T-cell (primary cell): ENCODE measurements at regions not wholly inside any gene's neighbourhood (a gene's known extent, or its start where the extent isn't known, plus 50 kb on each side); places are given as distances from the start of the nearest gene placed in this dataset.

Experiments used
- ATAC-seq, 4 experiments: fragments of 200-7000 bp in 3 of 4; fragments of 150-1000 bp in 1 of 4; cut with Tn5 transposase; replicated peaks in 1 of 4; 1 replicate in 3 of 4; 2 replicates in 1 of 4; pipeline ENCODE4 v1.10.0; 2021; ENCODE audit warnings: moderate library complexity in 3 of 4, mild to moderate bottlenecking in 2 of 4, moderate number of reproducible peaks in 1 of 4
- CTCF ChIA-PET, 2 donors: fragments of 300-600 bp; sonication (Branson Sonifier 250); formaldehyde crosslinking; loops; one replicate each; lab custom pipeline; 2022; ENCODE audit warnings: antibody characterized with exemption in 2 of 2; lab: Charles Lee
- POLR2A ChIA-PET, 2 donors: fragments of 300-600 bp; sonication (Branson Sonifier 250); formaldehyde crosslinking; loops; one replicate each; lab custom pipeline; 2022; ENCODE audit warnings: antibody characterized with exemption in 2 of 2; lab: Charles Lee
- DNase-seq, 35 experiments: peaks; one replicate each; pipeline versions ENCODE4 v3.0.0 to v3.0.0-alpha.2; 2013 to 2023
- H3K27ac ChIP-seq: one replicate; pipeline ENCODE4 v1.5.1; 2013; ENCODE audit warnings: low read length
- H3K27me3 ChIP-seq, 2 experiments: replicated peaks in 1 of 2; 1 replicate in 1 of 2; 2 replicates in 1 of 2; pipeline versions ENCODE4 v1.6.1 to v1.7.0; 2013; ENCODE audit warnings: low read length in 1 of 2, mixed read lengths in 1 of 2; ENCODE audit not compliant: control insufficient read depth in 2 of 2, insufficient read depth in 2 of 2; ENCODE audit errors: extremely low read depth in 1 of 2
- H3K36me3 ChIP-seq, 2 donors: 1 replicate in 1 of 2; 2 replicates in 1 of 2; pipeline versions ENCODE4 v1.6.1 to v1.7.0; 2013; ENCODE audit warnings: low read length in 1 of 2; ENCODE audit not compliant: control insufficient read depth in 2 of 2, insufficient read depth in 1 of 2; ENCODE audit errors: extremely low read depth in 1 of 2
- H3K4me1 ChIP-seq, 2 experiments: 1 replicate in 1 of 2; 2 replicates in 1 of 2; pipeline versions ENCODE4 v1.6.1 to v1.7.0; 2013; ENCODE audit warnings: low read length in 2 of 2, mixed read lengths in 1 of 2; ENCODE audit not compliant: insufficient read depth in 2 of 2, control insufficient read depth in 1 of 2; ENCODE audit errors: extremely low read depth in 1 of 2
- H3K4me3 ChIP-seq, 2 donors: 1 replicate in 1 of 2; 2 replicates in 1 of 2; pipeline versions ENCODE4 v1.5.1 to v1.7.0; 2013; ENCODE audit warnings: mild to moderate bottlenecking in 2 of 2, low read length in 1 of 2, moderate library complexity in 1 of 2; ENCODE audit not compliant: control insufficient read depth in 1 of 2; ENCODE audit errors: extremely low read depth in 1 of 2
- H3K9me3 ChIP-seq: 2 replicates; pipeline ENCODE4 v1.7.0; 2013
- H3K27ac Mint-ChIP-seq, 2 donors: one replicate each; pipeline ENCODE4 v1.8.0; 2020 to 2021; ENCODE audit warnings: mild to moderate bottlenecking in 2 of 2, mixed read lengths in 2 of 2
- H3K27me3 Mint-ChIP-seq, 2 donors: one replicate each; pipeline ENCODE4 v1.8.0; 2021 to 2022; ENCODE audit warnings: mixed read lengths in 2 of 2
- H3K36me3 Mint-ChIP-seq: one replicate; pipeline ENCODE4 v1.8.0; 2021; ENCODE audit warnings: mixed read lengths
- H3K4me1 Mint-ChIP-seq, 3 donors: one replicate each; pipeline ENCODE4 v1.8.0; 2020 to 2022; ENCODE audit warnings: mixed read lengths in 3 of 3, mild to moderate bottlenecking in 1 of 3
- H3K4me3 Mint-ChIP-seq, 3 donors: one replicate each; pipeline ENCODE4 v1.8.0; 2020 to 2022; ENCODE audit warnings: mild to moderate bottlenecking in 3 of 3, mixed read lengths in 3 of 3, moderate library complexity in 3 of 3
- H3K9me3 Mint-ChIP-seq, 3 donors: one replicate each; pipeline ENCODE4 v1.8.0; 2020 to 2022; ENCODE audit warnings: mixed read lengths in 3 of 3
- WGBS: methylation state at CpG from one replicate; pipeline ENCODE4 v1.1.5; 2013; ENCODE audit warnings: missing lambda C conversion rate; ENCODE audit not compliant: insufficient coverage; 5-methylcytosine and 5-hydroxymethylcytosine counted together

GRCh38 chr6:106772270-106773142 is 143.1 kb downstream of the QRSL1 start:
- H3K9me3 Mint-ChIP-seq: peaks cover 5 to 13% (median 11%) of the 10 kb centered on the region in 3 donors
- no peak overlapping the region for H3K27ac Mint-ChIP-seq
- H3K36me3 Mint-ChIP-seq: no peaks in the 10 kb centered on the region
- Histone ChIP-seq H3K27me3 (peaks cover 0 to 4% of the 10 kb centered on the region in 2 experiments), H3K4me3 (no peak overlapping the region), H3K9me3 (no peaks in the 10 kb centered on the region), H3K36me3 (no peaks in the 10 kb centered on the region), H3K27ac (no peak overlapping the region), H3K4me1 (no peaks in the 10 kb centered on the region)
- POLR2A ChIA-PET: no interaction called here
- H3K4me3 Mint-ChIP-seq: no peak overlapping the region
- CTCF ChIA-PET: no interaction called here
- peaks cover 9 to 11% of the 10 kb centered on the region in 2 donors for H3K27me3 Mint-ChIP-seq
- no peak for DNase-seq
- 93% methylated on average over 2 of the region's 7 CpGs for WGBS
- ATAC-seq: no peak
- H3K4me1 Mint-ChIP-seq: no peaks in the 10 kb centered on the region

- Histone ChIP-seq H3K4me1 (no peaks in the 10 kb centered on the region), H3K36me3 (no peaks in the 10 kb centered on the region), H3K27me3 (peaks cover 0 to 7% of the 10 kb centered on the region in 2 experiments), H3K4me3 (no peak overlapping the region), H3K9me3 (no peaks in the 10 kb centered on the region), H3K27ac (no peak overlapping the region)
- WGBS: 87% methylated on average over 3 of the region's 4 CpGs
- H3K27me3 Mint-ChIP-seq: peaks cover 8 to 11% of the 10 kb centered on the region in 2 donors
- ChIA-PET POLR2A (no interaction called here), CTCF (no interaction called here)
- H3K27ac Mint-ChIP-seq: no peak overlapping the region
- ATAC-seq (no peak), DNase-seq (no peak)
- H3K4me3 Mint-ChIP-seq: no peak overlapping the region
- no peaks in the 10 kb centered on the region for H3K36me3 Mint-ChIP-seq
- H3K4me1 Mint-ChIP-seq: no peaks in the 10 kb centered on the region
- peaks cover 5 to 13% (median 11%) of the 10 kb centered on the region in 3 donors for H3K9me3 Mint-ChIP-seq
Observed at GRCh38 chr6:106771822-106772221, 142.4 kb downstream of the QRSL1 start.

DNA sequence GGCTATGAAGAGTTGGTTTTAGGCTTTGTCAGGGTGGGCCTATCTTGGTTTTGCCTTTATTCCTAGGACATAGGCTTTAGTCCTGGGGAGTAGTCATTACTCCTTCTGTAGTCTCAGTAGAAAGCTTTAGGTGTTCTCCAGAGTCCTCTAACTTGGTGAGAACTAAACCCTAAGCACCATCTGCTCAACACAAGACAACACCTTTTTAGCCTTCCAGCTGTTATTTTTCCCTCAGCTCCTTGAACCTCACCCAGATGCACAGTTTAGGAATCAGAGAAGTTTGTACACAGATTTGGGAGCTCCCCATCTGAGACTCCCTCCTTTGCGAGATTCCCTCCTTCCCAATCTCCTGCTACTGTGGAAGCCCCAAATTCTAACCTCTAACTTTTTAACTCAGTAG is 141.3 kb downstream of the QRSL1 start:
- Mint-ChIP-seq H3K27me3 (peaks cover 8 to 11% of the 10 kb centered on the region in 2 donors), H3K9me3 (peaks cover 5 to 13% (median 11%) of the 10 kb centered on the region in 3 donors), H3K4me1 (no peaks in the 10 kb centered on the region), H3K36me3 (no peaks in the 10 kb centered on the region), H3K4me3 (no peak overlapping the region), H3K27ac (no peak overlapping the region)
- no peaks in the 10 kb centered on the region for H3K36me3 ChIP-seq
- DNase-seq (no peak), ATAC-seq (no peak)
- WGBS: no CpG with 5 or more reads among the region's 1 CpG
- H3K27ac ChIP-seq: no peak overlapping the region
- H3K9me3 ChIP-seq: no peaks in the 10 kb centered on the region
- peaks cover 0 to 2% of the 10 kb centered on the region in 2 experiments for H3K27me3 ChIP-seq
- ChIA-PET POLR2A (no interaction called here), CTCF (no interaction called here)
- H3K4me3 ChIP-seq: no peak overlapping the region
- H3K4me1 ChIP-seq: no peaks in the 10 kb centered on the region

DNA sequence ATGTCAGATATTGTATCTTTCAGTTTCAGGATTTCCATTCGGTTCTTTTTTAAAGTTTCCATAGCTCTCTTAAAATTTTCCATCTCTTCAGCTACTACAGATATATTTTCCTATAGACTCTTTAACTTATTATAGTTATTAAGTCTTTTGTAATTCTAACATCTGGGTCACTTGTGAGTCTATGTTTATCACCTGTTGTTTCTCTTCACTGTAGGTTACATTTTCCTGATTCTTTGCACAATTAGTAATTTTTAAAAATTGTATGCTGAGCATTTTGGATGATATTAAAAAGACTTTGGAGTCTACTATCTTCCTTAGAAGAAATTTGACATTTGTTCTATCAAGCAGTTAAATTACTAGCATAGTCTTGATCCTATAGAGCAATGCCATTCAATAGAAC is 140.7 kb downstream of the QRSL1 start:
- H3K4me1 Mint-ChIP-seq: no peaks in the 10 kb centered on the region
- H3K4me3 ChIP-seq: no peak overlapping the region
- peaks cover 3 to 11% of the 10 kb centered on the region in 2 donors for H3K27me3 Mint-ChIP-seq
- no peak overlapping the region for H3K4me3 Mint-ChIP-seq
- no peaks in the 10 kb centered on the region for H3K4me1 ChIP-seq
- no peaks in the 10 kb centered on the region for H3K9me3 ChIP-seq
- no peak overlapping the region for H3K27ac Mint-ChIP-seq
- ChIA-PET POLR2A (interaction anchor here in 1 of 2 donors (0.6 kb wide), 1 partner anchor 117 kb away, joined by 3 read pairs; no protein-coding TSS in a partner anchor), CTCF (no interaction called here)
- no peaks in the 10 kb centered on the region for H3K36me3 Mint-ChIP-seq
- no peak overlapping the region for H3K27ac ChIP-seq
- no CpG with 5 or more reads among the region's 1 CpG for WGBS
- ATAC-seq: no peak
- H3K9me3 Mint-ChIP-seq: peaks cover 5 to 13% (median 11%) of the 10 kb centered on the region in 3 donors
- H3K36me3 ChIP-seq: no peaks in the 10 kb centered on the region
- no peak for DNase-seq
- peaks cover 0 to 2% of the 10 kb centered on the region in 2 experiments for H3K27me3 ChIP-seq

- WGBS: 100% methylated on average over 1 of the region's 1 CpG
- POLR2A ChIA-PET: no interaction called here
- peaks cover 0 to 5% of the 10 kb centered on the region in 2 experiments for H3K27me3 ChIP-seq
- no peaks in the 10 kb centered on the region for H3K36me3 ChIP-seq
- H3K4me3 ChIP-seq: no peak overlapping the region
- H3K4me3 Mint-ChIP-seq: no peak overlapping the region
- H3K9me3 ChIP-seq: no peaks in the 10 kb centered on the region
- no peak overlapping the region for H3K27ac Mint-ChIP-seq
- ATAC-seq: no peak
- H3K4me1 Mint-ChIP-seq: no peaks in the 10 kb centered on the region
- CTCF ChIA-PET: no interaction called here
- no peaks in the 10 kb centered on the region for H3K4me1 ChIP-seq
- no peak overlapping the region for H3K27ac ChIP-seq
- H3K36me3 Mint-ChIP-seq: no peaks in the 10 kb centered on the region
- H3K9me3 Mint-ChIP-seq: peaks cover 8 to 13% (median 11%) of the 10 kb centered on the region in 3 donors
- H3K27me3 Mint-ChIP-seq: peaks cover 0 to 4% of the 10 kb centered on the region in 2 donors
- no peak for DNase-seq
Observed at GRCh38 chr6:106767271-106767670, 137.9 kb downstream of the QRSL1 start.

- no peak overlapping the region for H3K4me3 Mint-ChIP-seq
- no peaks in the 10 kb centered on the region for H3K36me3 Mint-ChIP-seq
Observed at GRCh38 chr6:106766201-106766600, 136.8 kb downstream of the QRSL1 start.

More at GRCh38 chr6:106766201-106766600, 136.8 kb downstream of the QRSL1 start:
- Mint-ChIP-seq H3K4me1 (no peaks in the 10 kb centered on the region), H3K27me3 (no peaks in the 10 kb centered on the region), H3K27ac (no peak overlapping the region), H3K9me3 (peaks cover 8 to 16% (median 15%) of the 10 kb centered on the region in 3 donors)
- DNase-seq: no peak
- Histone ChIP-seq H3K4me1 (no peaks in the 10 kb centered on the region), H3K9me3 (no peaks in the 10 kb centered on the region), H3K4me3 (no peak overlapping the region), H3K27me3 (peaks cover 0 to 5% of the 10 kb centered on the region in 2 experiments), H3K36me3 (no peaks in the 10 kb centered on the region), H3K27ac (no peak overlapping the region)
- no peak for ATAC-seq
- ChIA-PET POLR2A (no interaction called here), CTCF (no interaction called here)
- 71% methylated on average over 3 of the region's 4 CpGs for WGBS
